Choroid plexus epithelial cell (primary cell): ENCODE measurements at regions not wholly inside any gene's neighbourhood (a gene's known extent, or its start where the extent isn't known, plus 50 kb on each side); places are given as distances from the start of the nearest gene placed in this dataset.

Experiments
- DNase-seq: peaks from one replicate; pipeline ENCODE4 v3.0.0-alpha.2; 2010; ENCODE audit warnings: low read depth
- H3K4me3 ChIP-seq: 2 replicates; pipeline ENCODE4 v1.5.1; 2011; ENCODE audit warnings: low read depth, mild to moderate bottlenecking, control low read depth, low read length, moderate library complexity
- TF ChIP-seq, protein P1 (sequence below): conservative IDR thresholded peaks from 2 replicates; pipeline ENCODE4 v1.5.1; 2011; ENCODE audit warnings: low read depth, mild to moderate bottlenecking, control low read depth, inconsistent platforms, low read length, moderate library complexity

DNA sequence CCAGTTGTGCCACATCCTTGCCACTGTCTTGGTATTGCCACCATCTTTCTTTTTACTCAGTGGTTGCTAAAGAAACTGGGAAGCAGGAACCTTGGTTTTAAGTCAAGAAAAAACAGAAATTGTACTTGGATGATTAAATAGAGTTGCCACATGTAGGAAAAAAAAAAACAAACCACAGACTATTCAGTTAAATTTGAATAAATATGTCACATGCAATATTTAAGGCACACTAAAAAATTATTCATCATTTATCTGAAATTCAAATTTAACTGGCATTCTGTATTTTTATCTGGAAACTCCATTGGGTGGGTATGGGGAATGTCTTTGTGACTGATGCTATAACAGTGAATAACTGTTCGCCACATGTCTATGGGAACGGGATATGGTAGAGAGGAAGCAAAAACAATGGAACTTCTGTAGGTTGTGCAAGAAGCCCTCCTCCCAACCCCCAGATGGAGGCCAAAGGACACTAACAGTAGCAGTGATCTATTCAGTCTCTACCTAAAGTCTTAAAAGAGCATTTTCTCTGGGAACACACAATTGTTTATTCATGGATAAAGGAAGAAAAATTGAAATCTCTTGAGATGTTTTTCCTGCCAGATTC lies 57.0 kb upstream of the PLAC8 start:
- TF ChIP-seq, protein P1, sequence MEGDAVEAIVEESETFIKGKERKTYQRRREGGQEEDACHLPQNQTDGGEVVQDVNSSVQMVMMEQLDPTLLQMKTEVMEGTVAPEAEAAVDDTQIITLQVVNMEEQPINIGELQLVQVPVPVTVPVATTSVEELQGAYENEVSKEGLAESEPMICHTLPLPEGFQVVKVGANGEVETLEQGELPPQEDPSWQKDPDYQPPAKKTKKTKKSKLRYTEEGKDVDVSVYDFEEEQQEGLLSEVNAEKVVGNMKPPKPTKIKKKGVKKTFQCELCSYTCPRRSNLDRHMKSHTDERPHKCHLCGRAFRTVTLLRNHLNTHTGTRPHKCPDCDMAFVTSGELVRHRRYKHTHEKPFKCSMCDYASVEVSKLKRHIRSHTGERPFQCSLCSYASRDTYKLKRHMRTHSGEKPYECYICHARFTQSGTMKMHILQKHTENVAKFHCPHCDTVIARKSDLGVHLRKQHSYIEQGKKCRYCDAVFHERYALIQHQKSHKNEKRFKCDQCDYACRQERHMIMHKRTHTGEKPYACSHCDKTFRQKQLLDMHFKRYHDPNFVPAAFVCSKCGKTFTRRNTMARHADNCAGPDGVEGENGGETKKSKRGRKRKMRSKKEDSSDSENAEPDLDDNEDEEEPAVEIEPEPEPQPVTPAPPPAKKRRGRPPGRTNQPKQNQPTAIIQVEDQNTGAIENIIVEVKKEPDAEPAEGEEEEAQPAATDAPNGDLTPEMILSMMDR: no peak
- H3K4me3 ChIP-seq: no peak overlapping the region
- DNase-seq: no peak

DNA sequence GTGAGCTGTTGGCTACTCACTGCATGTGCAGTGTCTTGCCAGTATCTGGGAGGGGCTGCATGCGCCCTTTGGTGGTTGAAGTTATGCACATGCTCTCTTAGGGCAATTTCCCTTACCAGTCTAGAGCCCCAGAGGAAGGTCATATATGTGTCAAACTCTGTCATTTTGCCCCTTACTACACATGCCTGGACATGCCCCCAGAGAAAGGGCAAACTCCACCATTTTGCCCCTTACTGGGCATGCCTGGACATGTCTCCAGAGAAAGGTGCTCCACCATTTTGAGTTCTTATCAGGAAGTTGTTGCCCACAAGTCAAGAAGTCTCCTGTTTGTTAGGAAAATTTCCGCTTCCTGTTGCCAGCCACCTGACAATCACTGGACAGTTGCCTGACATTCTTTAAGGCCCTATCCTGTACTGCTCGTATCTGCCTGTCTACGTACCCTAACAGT lies 56.4 kb upstream of the PLAC8 start:
- H3K4me3 ChIP-seq: no peak overlapping the region
- TF ChIP-seq, protein P1: no peak
- DNase-seq: no peak
